Motor neuron (in vitro differentiated cells): ENCODE measurements at regions not wholly inside any gene's neighbourhood (a gene's known extent, or its start where the extent isn't known, plus 50 kb on each side); places are given as distances from the start of the nearest gene placed in this dataset.

ENCODE experiments used
- ATAC-seq, 8 experiments: fragments of 200-7000 bp; cut with Tn5 transposase; replicated peaks in 6 of 8; 2 replicates each; pipeline ENCODE4 v1.8.0; 2021; ENCODE audit warnings: mild to moderate bottlenecking in 8 of 8, moderate library complexity in 8 of 8
- H3K27ac ChIP-seq, 2 donors: fragments of 250-450 bp; sonication (Bioruptor Pico); 2 replicates each; pipeline ENCODE4 v1.9.0; 2021; ENCODE audit warnings: antibody characterized with exemption in 2 of 2, mild to moderate bottlenecking in 2 of 2, moderate library complexity in 1 of 2
- H3K4me1 ChIP-seq, 2 donors: fragments of 250-450 bp; sonication (Bioruptor Pico); replicated peaks in 1 of 2; 2 replicates each; pipeline ENCODE4 v1.6.1; 2021; ENCODE audit warnings: antibody characterized with exemption in 2 of 2, mild to moderate bottlenecking in 2 of 2, moderate library complexity in 1 of 2
- H3K4me3 ChIP-seq, 5 donors: fragments of 250-450 bp; sonication (Bioruptor Pico); 2 replicates each; pipeline ENCODE4 v1.9.0; 2021; ENCODE audit warnings: antibody characterized with exemption in 5 of 5, mild to moderate bottlenecking in 5 of 5, moderate library complexity in 4 of 5
- WGBS, 10 experiments: fragments of 450-650 bp; shearing (Covaris generic); methylation state at CpG; one replicate each; pipeline ENCODE4 v1.0.0; 2022; 5-methylcytosine and 5-hydroxymethylcytosine counted together
- in situ Hi-C, 9 experiments: fragments of 400-800 bp; cut with MboI; loops; one replicate each; pipeline ENCODE4 v1.15.0; 2021; ENCODE audit warnings: low sequenced_read_pairs in 9 of 9, low pct_unique_long_range_greater_than_20kb in 2 of 9; ENCODE audit not compliant: unreplicated experiment in 9 of 9

- Histone ChIP-seq H3K27ac (no peak overlapping the region), H3K4me1 (peaks cover 0 to 7% of the 10 kb centered on the region in 2 donors), H3K4me3 (no peak overlapping the region)
- no peak for ATAC-seq
- 0 to 100% (median 65%) methylated on average over 1 of the region's 1 CpG; no CpG with 5 or more reads in 4 of the 10 experiments for WGBS, 10 experiments
- in situ Hi-C loops: no loop called here
Observed at GRCh38 chr4:10740251-10740650, 55.7 kb upstream of the CLNK start.

DNA sequence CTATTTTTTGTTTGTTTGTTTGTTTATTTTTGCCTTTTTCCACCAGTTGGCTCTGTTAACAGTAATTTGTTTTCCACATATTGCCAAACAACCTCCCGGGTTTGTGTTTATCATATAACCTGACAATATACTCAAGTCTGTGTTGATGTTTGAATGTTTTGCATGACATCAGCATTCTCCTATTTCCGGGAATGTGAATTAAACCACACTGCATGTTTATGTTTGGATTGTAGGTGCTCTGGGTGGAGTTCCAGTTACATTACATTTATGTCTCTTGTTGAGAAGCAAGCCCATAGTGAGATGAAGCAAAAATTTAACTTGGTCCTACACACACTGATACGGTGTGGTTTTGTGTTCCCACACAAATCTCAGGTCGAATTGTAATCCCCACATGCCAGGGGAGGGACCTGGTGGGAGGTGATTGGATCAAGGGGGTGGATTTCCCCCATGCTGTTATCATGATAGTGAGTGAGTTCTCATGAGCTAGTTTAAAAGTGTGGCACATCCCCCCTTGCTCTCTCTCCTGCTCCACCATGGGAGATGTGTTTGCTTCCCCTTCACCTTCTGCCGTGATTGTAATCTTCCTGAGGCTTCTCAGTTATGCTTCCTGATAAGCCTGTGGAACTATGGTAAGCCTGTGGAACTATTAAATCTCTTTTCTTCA lies 54.4 kb upstream of the CLNK start:
- Histone ChIP-seq H3K27ac (no peak overlapping the region), H3K4me1 (peaks cover 0 to 7% of the 10 kb centered on the region in 2 donors), H3K4me3 (no peak overlapping the region)
- no peak for ATAC-seq
- in situ Hi-C loops: no loop called here
- WGBS, 10 experiments: 14 to 100% (median 70%) methylated on average over 1 to 5 of the region's 5 CpGs

DNA sequence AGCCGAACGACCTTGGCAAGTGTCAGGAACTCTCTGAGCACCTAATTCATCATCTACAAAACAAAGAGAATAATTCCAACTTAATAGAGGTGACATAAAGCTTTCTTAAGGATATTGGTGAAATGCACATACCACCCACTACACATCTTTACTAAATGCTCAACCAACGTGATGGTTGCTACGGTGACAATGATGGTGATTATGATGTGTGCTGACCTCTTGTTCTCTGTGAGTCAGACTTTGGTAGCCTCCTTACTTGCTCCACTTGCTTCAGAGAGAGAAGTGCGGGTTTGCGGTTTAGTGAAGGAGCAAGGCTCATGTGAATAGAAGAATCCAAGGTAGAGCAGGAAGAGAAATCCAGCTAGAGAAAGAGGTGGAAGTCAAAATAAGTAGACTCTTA lies 52.8 kb upstream of the CLNK start:
- peak in 5 of 8 experiments; percentile 36 to 83 (median 57) for ATAC-seq
- 49 to 83% (median 57%) methylated on average over 2 to 6 of the region's 6 CpGs; no CpG with 5 or more reads in 3 of the 10 experiments for WGBS, 10 experiments
- H3K4me3 ChIP-seq: no peak overlapping the region

DNA sequence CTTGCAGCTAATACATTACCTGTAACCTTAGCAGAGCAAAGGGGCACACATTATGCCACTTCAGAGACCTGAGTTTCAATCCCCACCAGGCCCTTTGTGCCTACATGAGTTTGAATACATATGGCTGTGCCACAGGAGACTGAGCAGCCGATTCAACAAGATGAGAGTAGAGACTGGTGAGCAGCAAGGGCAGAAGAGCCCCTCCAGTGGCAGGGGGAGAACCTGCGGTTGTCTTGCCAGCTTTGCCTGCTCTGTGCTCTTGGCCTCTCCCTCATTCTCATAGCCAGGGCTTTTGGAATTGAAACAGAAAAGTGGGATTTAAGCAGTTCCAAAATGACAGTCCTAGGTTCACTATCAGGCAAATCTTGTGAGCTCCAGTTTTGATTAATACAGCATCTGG lies 52.3 kb upstream of the CLNK start:
- ATAC-seq: no peak
- Histone ChIP-seq H3K4me1 (peaks cover 0 to 7% of the 10 kb centered on the region in 2 donors), H3K27ac (no peak overlapping the region), H3K4me3 (no peak overlapping the region)
- WGBS, 10 experiments: 0 to 100% methylated on average over 1 of the region's 2 CpGs; no CpG with 5 or more reads in 8 of the 10 experiments
- in situ Hi-C loops: no loop called here

More for the DNA sequence above, 52.8 kb upstream of the CLNK start:
- Histone ChIP-seq H3K27ac (no peak overlapping the region), H3K4me1 (peaks cover 0 to 7% of the 10 kb centered on the region in 2 donors)
- in situ Hi-C loops: no loop called here

DNA sequence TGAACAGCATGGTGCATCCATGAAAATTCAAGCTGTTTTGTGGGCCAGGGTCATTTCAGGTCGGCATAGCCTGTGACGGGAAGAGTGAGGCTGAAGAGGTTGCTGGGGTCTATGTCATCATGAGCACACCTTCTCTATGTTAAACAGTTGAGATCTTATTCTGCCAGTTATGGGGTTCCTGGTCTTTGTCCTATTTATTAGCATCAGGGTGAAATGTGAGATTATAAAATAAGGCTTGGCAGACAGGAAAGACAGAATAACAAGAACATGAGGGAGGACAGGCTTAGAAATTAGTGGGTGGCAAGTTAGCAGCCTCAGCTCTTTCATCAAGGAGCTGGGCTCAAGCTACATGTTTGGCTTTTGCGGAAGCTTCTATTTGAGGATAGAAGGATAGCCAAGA lies 51.7 kb upstream of the CLNK start:
- in situ Hi-C loops: no loop called here
- 0 to 100% (median 82%) methylated on average over 1 to 3 of the region's 3 CpGs; no CpG with 5 or more reads in 2 of the 10 experiments for WGBS, 10 experiments
- no peak for ATAC-seq

DNA sequence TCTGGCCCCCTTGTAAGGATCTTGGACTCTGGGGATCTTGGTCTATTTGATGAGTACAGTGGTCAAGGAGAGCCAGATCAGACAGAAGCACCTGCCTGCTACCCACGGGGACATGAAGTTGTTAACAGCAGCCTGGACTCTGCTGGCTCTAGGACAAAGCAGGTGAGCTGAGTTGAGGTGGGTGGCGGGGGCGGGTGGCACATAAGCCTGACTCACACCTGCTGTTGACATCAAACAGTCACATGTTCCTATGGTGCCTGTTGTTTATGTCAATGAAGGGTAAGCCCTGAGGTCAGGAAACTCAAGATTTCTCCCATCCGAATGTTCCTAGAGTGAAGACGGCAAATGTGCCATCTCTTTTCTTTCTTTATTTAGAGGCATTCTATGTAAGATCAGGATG lies 50.1 kb upstream of the CLNK start:
- peaks cover 0 to 7% of the 10 kb centered on the region in 2 donors for H3K4me1 ChIP-seq
- WGBS, 10 experiments: 0 to 100% (median 91%) methylated on average over 1 to 4 of the region's 5 CpGs; no CpG with 5 or more reads in 2 of the 10 experiments
- no peak overlapping the region for H3K4me3 ChIP-seq
- no peak overlapping the region for H3K27ac ChIP-seq
- in situ Hi-C loops: no loop called here
- no peak for ATAC-seq

More for the DNA sequence above, 51.7 kb upstream of the CLNK start:
- no peak overlapping the region for H3K27ac ChIP-seq
- no peak overlapping the region for H3K4me3 ChIP-seq
- H3K4me1 ChIP-seq: peaks cover 0 to 7% of the 10 kb centered on the region in 2 donors
